Osteoblast (primary cell): ENCODE measurements at regions not wholly inside any gene's neighbourhood (a gene's known extent, or its start where the extent isn't known, plus 50 kb on each side); places are given as distances from the start of the nearest gene placed in this dataset.

ENCODE experiments used
- DNase-seq: peaks from one replicate; pipeline ENCODE4 v3.0.0; 2011; ENCODE audit warnings: low spot score, mixed read lengths; ENCODE audit not compliant: insufficient read length; ENCODE audit errors: missing footprints
- H2AFZ ChIP-seq: 2 replicates; pipeline ENCODE4 v1.6.0; 2011; ENCODE audit warnings: mild to moderate bottlenecking, low read length
- H3K27ac ChIP-seq: 2 replicates; pipeline ENCODE4 v1.5.1; 2011; ENCODE audit warnings: mild to moderate bottlenecking, low read depth, low read length, moderate library complexity
- H3K27me3 ChIP-seq: 2 replicates; pipeline ENCODE4 v1.6.0; 2012; ENCODE audit warnings: mild to moderate bottlenecking, control low read depth, inconsistent platforms, low read length, moderate library complexity; ENCODE audit not compliant: insufficient read depth
- H3K36me3 ChIP-seq: 2 replicates; pipeline ENCODE4 v1.5.1; 2011; ENCODE audit warnings: mild to moderate bottlenecking, low read length, control low read depth, moderate library complexity; ENCODE audit not compliant: insufficient read depth
- H3K4me1 ChIP-seq: 2 replicates; pipeline ENCODE4 v1.5.1; 2011; ENCODE audit warnings: mild to moderate bottlenecking, low read length, control low read depth, moderate library complexity; ENCODE audit not compliant: insufficient read depth
- H3K4me2 ChIP-seq: 2 replicates; pipeline ENCODE4 v1.6.0; 2011; ENCODE audit warnings: mild to moderate bottlenecking, low read length; ENCODE audit not compliant: insufficient read depth
- H3K4me3 ChIP-seq: fragments of 200-600 bp; sonication (generic); 3 replicates; pipeline ENCODE4 v1.5.1; 2012; ENCODE audit warnings: mild to moderate bottlenecking, low read length, inconsistent platforms; ENCODE audit not compliant: insufficient read depth
- H3K79me2 ChIP-seq: 2 replicates; pipeline ENCODE4 v1.6.0; 2012; ENCODE audit warnings: mild to moderate bottlenecking, low read length, control low read depth, inconsistent platforms; ENCODE audit not compliant: insufficient read depth
- H3K9me3 ChIP-seq: 2 replicates; pipeline ENCODE4 v1.5.1; 2011; ENCODE audit warnings: low read depth, low read length, control low read depth
- H4K20me1 ChIP-seq: 2 replicates; pipeline ENCODE4 v1.6.0; 2012; ENCODE audit warnings: mild to moderate bottlenecking, low read length, control low read depth; ENCODE audit not compliant: insufficient read depth
- CTCF ChIP-seq: IDR thresholded peaks from 2 replicates; pipeline ENCODE4 v1.5.1; 2011; ENCODE audit warnings: mild to moderate bottlenecking, low read depth, low read length, moderate library complexity; ENCODE audit errors: extremely low read depth

GRCh38 chr2:47243596-47244323, 67.4 kb upstream of the CALM2 start:
- no peaks in the 10 kb centered on the region for H3K9me3 ChIP-seq
- no peaks in the 10 kb centered on the region for H3K79me2 ChIP-seq
- H3K4me3 ChIP-seq: no peak overlapping the region
- no peaks in the 10 kb centered on the region for H4K20me1 ChIP-seq
- no peaks in the 10 kb centered on the region for H3K27me3 ChIP-seq
- DNase-seq: no peak
- no peaks in the 10 kb centered on the region for H3K4me1 ChIP-seq
- H3K36me3 ChIP-seq: no peaks in the 10 kb centered on the region
- no peak overlapping the region for H3K27ac ChIP-seq
- TF ChIP-seq CTCF: no peak
- H2AFZ ChIP-seq: no peak overlapping the region
- no peak overlapping the region for H3K4me2 ChIP-seq

- TF ChIP-seq CTCF: no peak
- H3K4me3 ChIP-seq: no peak overlapping the region
- no peak overlapping the region for H3K27ac ChIP-seq
- no peaks in the 10 kb centered on the region for H3K9me3 ChIP-seq
- H3K4me1 ChIP-seq: peaks cover 15% of the 10 kb centered on the region
- H2AFZ ChIP-seq: no peak overlapping the region
- H4K20me1 ChIP-seq: no peaks in the 10 kb centered on the region
- H3K36me3 ChIP-seq: no peaks in the 10 kb centered on the region
- no peaks in the 10 kb centered on the region for H3K27me3 ChIP-seq
- no peaks in the 10 kb centered on the region for H3K79me2 ChIP-seq
- DNase-seq: no peak
- no peak overlapping the region for H3K4me2 ChIP-seq
Observed at GRCh38 chr2:47241715-47242114, 65.4 kb upstream of the CALM2 start.

- Histone ChIP-seq H4K20me1 (no peaks in the 10 kb centered on the region), H3K9me3 (no peaks in the 10 kb centered on the region), H3K4me2 (no peak overlapping the region), H3K36me3 (no peaks in the 10 kb centered on the region), H3K27me3 (no peaks in the 10 kb centered on the region), H3K79me2 (no peaks in the 10 kb centered on the region), H3K27ac (no peak overlapping the region), H3K4me1 (peaks cover 19% of the 10 kb centered on the region), H2AFZ (no peak overlapping the region), H3K4me3 (no peak overlapping the region)
- TF ChIP-seq CTCF: no peak
- no peak for DNase-seq
Observed at GRCh38 chr2:47239119-47239969, 63.0 kb upstream of the CALM2 start.

GRCh38 chr2:47238638-47239037, 62.3 kb upstream of the CALM2 start:
- Histone ChIP-seq H3K4me1 (peaks cover 19% of the 10 kb centered on the region), H3K36me3 (no peaks in the 10 kb centered on the region), H4K20me1 (no peaks in the 10 kb centered on the region), H3K4me3 (no peak overlapping the region), H2AFZ (no peak overlapping the region), H3K27ac (no peak overlapping the region), H3K9me3 (no peaks in the 10 kb centered on the region), H3K79me2 (no peaks in the 10 kb centered on the region), H3K27me3 (no peaks in the 10 kb centered on the region), H3K4me2 (no peak overlapping the region)
- DNase-seq: no peak
- TF ChIP-seq CTCF: no peak
